IgD-negative memory B cell (primary cell): ENCODE measurements at regions not wholly inside any gene's neighbourhood (a gene's known extent, or its start where the extent isn't known, plus 50 kb on each side); places are given as distances from the start of the nearest gene placed in this dataset.

Experiments used
- H3K27ac Mint-ChIP-seq, 3 donors: one replicate each; pipeline ENCODE4 v1.8.0; 2020 to 2022; ENCODE audit warnings: mild to moderate bottlenecking in 3 of 3, mixed read lengths in 3 of 3, moderate library complexity in 1 of 3
- H3K27me3 Mint-ChIP-seq: one replicate; pipeline ENCODE4 v1.8.0; 2021; ENCODE audit warnings: mixed read lengths
- H3K36me3 Mint-ChIP-seq: one replicate; pipeline ENCODE4 v1.8.0; 2020; ENCODE audit warnings: mild to moderate bottlenecking, mixed read lengths
- H3K4me1 Mint-ChIP-seq, 3 donors: one replicate each; pipeline ENCODE4 v1.8.0; 2020 to 2022; ENCODE audit warnings: mixed read lengths in 3 of 3, mild to moderate bottlenecking in 1 of 3
- H3K4me3 Mint-ChIP-seq, 4 donors: one replicate each; pipeline ENCODE4 v1.8.0; 2020 to 2022; ENCODE audit warnings: mild to moderate bottlenecking in 4 of 4, mixed read lengths in 4 of 4, moderate library complexity in 3 of 4
- H3K9me3 Mint-ChIP-seq, 3 donors: one replicate each; pipeline ENCODE4 v1.8.0; 2020 to 2021; ENCODE audit warnings: mixed read lengths in 3 of 3, mild to moderate bottlenecking in 1 of 3

DNA sequence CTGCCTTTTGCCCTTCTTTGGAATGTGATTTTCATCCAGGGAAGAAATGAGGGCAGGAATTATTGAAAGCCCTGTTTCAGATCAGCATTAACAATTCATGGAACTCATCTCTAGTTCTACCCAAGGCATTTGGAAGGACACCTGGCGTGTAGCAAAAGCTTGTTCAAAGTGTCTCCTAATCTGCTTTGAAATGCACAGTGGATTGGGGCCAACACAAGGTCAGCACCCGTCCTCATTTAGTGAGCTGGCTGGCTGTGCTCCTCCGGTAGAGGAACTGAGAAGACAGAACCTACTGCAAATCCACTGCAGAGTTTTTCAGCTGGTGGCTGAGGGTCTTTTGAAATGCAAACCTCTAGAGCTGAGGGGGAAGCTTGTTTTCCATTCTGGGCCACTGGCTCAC is 141.6 kb upstream of the STT3B start:
- Mint-ChIP-seq H3K27ac (no peak overlapping the region), H3K36me3 (no peaks in the 10 kb centered on the region), H3K4me3 (no peak overlapping the region), H3K9me3 (peaks cover 4 to 14% (median 11%) of the 10 kb centered on the region in 3 donors), H3K27me3 (peaks cover 13% of the 10 kb centered on the region), H3K4me1 (peaks cover 0 to 2% (median 2%) of the 10 kb centered on the region in 3 donors)

DNA sequence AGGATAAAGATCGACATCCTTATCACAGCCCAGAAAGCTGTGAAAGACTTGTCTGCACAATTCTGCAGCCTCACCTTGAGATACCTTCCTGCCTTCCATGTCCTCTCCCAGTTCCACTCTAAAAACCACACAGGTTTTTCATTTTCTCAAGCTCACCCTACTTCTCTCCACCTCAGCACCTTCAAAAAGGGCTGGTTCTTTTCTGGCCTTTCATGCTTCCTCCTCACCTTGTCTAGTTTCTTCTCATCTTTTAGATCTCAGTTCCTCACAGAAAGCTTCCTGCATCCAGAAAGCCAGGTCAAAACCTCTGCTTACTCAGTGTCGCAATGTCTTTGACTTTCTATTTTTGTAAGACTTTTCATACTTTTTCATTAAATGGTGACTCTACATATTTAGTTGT is 140.2 kb upstream of the STT3B start:
- no peak overlapping the region for H3K4me3 Mint-ChIP-seq
- H3K27ac Mint-ChIP-seq, result no peak overlapping the region
- peaks cover 13% of the 10 kb centered on the region for H3K27me3 Mint-ChIP-seq
- no peaks in the 10 kb centered on the region for H3K36me3 Mint-ChIP-seq
- H3K4me1 Mint-ChIP-seq, result peaks cover 0 to 2% (median 2%) of the 10 kb centered on the region in 3 donors
- H3K9me3 Mint-ChIP-seq, result peaks cover 0 to 3% (median 1%) of the 10 kb centered on the region in 3 donors

DNA sequence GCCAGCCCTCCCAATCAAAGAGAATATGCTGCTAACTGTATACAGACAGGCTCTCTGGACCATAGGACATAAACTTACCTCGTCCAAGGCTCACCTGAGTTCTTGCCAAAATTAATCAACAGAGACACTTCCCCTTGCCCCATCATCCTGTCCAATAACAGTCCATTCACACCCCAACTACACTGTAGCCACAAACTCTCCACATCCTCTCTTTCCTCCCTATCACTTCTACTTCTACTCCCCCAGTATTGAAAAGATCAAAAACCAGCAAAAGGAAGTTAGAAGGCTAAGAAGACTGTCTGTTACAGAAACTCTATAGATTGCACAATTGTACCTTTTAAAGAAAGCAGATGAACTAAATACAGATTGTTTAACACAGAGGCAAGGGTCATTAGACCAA is 133.5 kb upstream of the STT3B start:
- Mint-ChIP-seq H3K4me3 (no peak overlapping the region), H3K4me1 (peaks cover 0 to 3% (median 2%) of the 10 kb centered on the region in 3 donors), H3K36me3 (peaks cover 1% of the 10 kb centered on the region), H3K27ac (no peak overlapping the region), H3K27me3 (peaks cover 8% of the 10 kb centered on the region), H3K9me3 (peaks cover 0 to 4% (median 0%) of the 10 kb centered on the region in 3 donors)

DNA sequence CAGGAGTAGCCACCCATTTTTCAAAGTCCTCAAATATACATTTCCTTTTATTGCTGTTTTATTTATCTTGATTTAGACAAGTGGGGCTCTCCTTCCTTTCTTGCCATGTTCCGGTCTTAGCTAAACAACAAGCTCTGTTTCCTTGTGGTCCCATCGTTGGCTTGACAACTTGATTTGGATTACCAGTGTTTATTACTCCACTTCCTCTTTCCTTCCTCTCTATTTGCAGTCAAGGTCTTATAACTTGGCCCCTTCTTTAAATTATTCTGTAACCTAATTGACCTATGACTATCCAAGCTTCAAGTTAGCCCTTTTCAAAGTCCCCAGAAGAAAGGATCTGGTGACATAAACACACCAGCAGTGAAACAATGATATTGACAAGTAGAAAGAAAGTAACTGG is 130.6 kb upstream of the STT3B start:
- Mint-ChIP-seq H3K9me3 (peaks cover 0 to 4% (median 0%) of the 10 kb centered on the region in 3 donors), H3K27me3 (peaks cover 8% of the 10 kb centered on the region), H3K4me3 (no peak overlapping the region), H3K27ac (no peak overlapping the region), H3K36me3 (peaks cover 1% of the 10 kb centered on the region), H3K4me1 (peaks cover 0 to 3% (median 2%) of the 10 kb centered on the region in 3 donors)

DNA sequence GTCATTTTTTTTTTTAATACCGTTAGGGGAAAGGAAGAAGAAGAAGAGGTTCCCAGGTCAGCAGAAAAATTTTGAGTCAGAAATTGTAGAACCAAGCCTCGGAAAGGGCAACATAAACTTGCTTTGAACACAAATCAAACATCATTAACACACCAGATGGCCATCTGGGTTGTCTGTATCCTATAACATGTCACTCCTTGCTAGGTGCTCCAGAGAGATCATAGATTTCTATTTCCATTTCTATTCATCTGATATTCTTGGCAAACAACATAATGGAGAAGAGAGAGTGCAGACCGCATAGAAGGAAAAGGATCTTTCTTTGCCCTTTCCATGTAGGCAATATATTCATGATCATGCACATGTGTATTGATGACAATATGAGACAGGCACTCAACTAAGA is 129.5 kb upstream of the STT3B start:
- H3K9me3 Mint-ChIP-seq, result peaks cover 0 to 4% (median 0%) of the 10 kb centered on the region in 3 donors
- H3K27me3 Mint-ChIP-seq, result peaks cover 8% of the 10 kb centered on the region
- peaks cover 1% of the 10 kb centered on the region for H3K36me3 Mint-ChIP-seq
- H3K27ac Mint-ChIP-seq, result no peak overlapping the region
- no peak overlapping the region for H3K4me3 Mint-ChIP-seq
- peaks cover 0 to 3% (median 2%) of the 10 kb centered on the region in 3 donors for H3K4me1 Mint-ChIP-seq

DNA sequence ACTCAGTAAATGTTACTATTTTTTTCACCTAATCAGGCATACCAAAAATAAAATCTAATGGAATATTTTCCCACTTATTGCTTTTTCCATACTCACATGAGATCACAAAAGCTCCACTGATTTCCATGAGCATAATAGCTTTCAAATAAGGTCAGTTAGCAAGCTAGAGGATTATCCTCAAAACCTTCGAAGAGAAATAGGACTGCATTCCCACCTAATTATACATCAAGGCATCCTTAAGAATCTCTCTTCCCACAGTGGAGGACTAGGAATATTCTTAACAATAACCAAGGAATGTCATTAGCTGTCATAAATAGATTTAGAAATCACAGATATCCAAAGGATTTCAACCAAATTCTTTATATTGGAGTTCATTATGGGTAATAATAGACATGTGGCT is 127.9 kb upstream of the STT3B start:
- Mint-ChIP-seq H3K27me3 (peaks cover 8% of the 10 kb centered on the region), H3K27ac (no peak overlapping the region), H3K4me1 (peaks cover 0 to 2% (median 0%) of the 10 kb centered on the region in 3 donors), H3K36me3 (peaks cover 1% of the 10 kb centered on the region), H3K4me3 (no peak overlapping the region), H3K9me3 (peaks cover 0 to 4% (median 0%) of the 10 kb centered on the region in 3 donors)

DNA sequence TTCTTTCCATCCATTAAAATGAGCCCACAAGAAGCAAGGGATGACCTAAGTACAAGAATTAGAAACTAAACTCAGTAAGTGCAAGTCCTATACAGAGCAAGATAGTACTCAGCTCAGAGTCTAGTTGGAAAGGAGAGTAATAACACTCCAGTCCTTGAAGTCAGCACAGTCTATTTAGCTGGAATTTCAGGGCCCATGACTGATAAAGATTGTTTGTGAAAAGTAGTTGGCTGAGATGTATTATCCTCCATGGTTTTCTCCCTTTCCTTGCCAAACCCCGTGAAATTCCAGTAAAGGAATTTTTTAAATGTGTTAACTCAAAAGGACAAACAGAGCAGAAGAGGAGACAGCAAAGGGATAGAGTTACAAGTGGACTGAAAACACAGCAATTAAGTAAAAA is 127.2 kb upstream of the STT3B start:
- H3K9me3 Mint-ChIP-seq, result peaks cover 0 to 4% (median 0%) of the 10 kb centered on the region in 3 donors
- H3K36me3 Mint-ChIP-seq, result peaks cover 1% of the 10 kb centered on the region
- peaks cover 0 to 2% (median 0%) of the 10 kb centered on the region in 3 donors for H3K4me1 Mint-ChIP-seq
- H3K27ac Mint-ChIP-seq, result no peak overlapping the region
- H3K27me3 Mint-ChIP-seq, result peaks cover 8% of the 10 kb centered on the region
- H3K4me3 Mint-ChIP-seq, result no peak overlapping the region

DNA sequence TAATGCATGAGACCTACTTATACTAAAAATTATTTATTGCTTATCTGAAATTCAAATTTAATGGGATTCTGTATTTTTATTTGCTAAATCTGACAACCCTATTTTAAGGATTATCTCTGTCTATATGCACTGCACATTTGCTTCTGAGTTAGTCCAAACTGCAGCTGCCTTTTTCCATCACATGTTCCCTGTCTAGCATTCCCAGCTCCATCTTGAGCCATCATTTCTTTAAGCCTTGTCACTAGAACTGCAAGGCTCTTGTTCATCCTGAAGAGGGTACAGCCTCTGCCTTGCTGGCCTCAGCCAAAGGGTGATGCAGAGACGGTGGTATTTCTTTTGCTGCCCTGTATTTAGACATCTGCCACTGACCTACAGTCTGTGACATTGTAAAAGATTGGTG is 125.8 kb upstream of the STT3B start:
- peaks cover 1% of the 10 kb centered on the region for H3K36me3 Mint-ChIP-seq
- H3K9me3 Mint-ChIP-seq, result no peaks in the 10 kb centered on the region
- peaks cover 0 to 2% (median 0%) of the 10 kb centered on the region in 3 donors for H3K4me1 Mint-ChIP-seq
- peaks cover 10% of the 10 kb centered on the region for H3K27me3 Mint-ChIP-seq
- no peak overlapping the region for H3K27ac Mint-ChIP-seq
- no peak overlapping the region for H3K4me3 Mint-ChIP-seq

DNA sequence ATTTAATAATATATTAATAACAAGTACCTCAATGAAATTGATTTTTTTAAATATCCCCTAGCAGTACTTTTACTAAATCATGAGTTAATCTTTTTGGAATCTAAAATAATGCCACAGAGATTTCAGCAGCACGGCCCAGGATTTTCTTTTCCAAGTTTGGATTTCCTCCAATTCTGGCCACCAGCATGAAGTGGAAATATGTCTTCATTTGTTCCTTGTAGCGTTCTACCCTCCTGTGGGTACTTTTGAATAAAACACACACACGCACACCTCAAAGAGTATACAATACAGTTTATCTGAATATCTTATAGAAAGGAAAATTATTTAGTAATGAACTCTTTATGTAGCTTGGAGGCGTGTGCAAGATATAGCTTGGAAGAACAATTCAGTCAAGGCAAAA is 125.1 kb upstream of the STT3B start:
- Mint-ChIP-seq H3K9me3 (no peaks in the 10 kb centered on the region), H3K27ac (no peak overlapping the region), H3K27me3 (peaks cover 3% of the 10 kb centered on the region), H3K4me3 (no peak overlapping the region), H3K36me3 (peaks cover 1% of the 10 kb centered on the region), H3K4me1 (no peaks in the 10 kb centered on the region)

DNA sequence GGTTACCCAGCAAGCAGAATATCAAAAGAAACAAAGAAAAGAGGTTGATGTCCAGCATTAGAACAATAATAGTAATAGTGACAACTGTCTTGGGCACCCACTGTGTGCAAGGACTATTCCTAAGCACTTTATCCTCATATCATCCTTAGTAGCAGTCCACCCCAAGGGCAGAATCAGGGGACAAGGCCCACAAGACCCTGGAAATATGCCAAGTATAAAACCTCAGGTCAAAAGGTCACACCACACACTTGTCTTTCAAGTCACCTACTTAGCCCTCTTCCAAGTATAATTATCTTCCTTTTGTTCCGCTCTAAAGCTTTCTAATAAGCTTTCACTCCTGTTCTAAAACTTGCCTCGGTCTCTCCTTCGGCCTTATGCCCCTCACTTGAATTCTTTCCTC is 124.0 kb upstream of the STT3B start:
- Mint-ChIP-seq H3K27ac (no peak overlapping the region), H3K27me3 (peaks cover 2% of the 10 kb centered on the region), H3K4me1 (no peaks in the 10 kb centered on the region), H3K36me3 (no peaks in the 10 kb centered on the region), H3K9me3 (no peaks in the 10 kb centered on the region), H3K4me3 (no peak overlapping the region)

DNA sequence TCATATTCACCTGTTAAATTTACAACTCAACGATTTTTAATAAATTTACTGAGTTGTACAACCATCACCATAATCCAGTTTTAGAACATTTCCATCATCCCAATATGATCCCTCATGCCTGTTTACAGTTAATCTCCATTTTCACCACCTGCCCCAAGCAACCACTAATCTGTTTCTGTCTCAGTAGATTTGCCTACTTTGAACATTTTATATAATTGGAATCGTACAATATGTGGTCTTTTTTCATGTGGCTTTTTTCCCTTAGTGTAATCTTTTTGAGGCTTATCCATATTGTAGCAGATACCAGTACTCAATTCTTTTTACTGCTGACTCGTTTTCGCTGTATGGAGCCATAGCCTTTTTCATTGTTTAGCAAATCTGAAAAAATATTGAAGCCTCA is 123.3 kb upstream of the STT3B start:
- no peak overlapping the region for H3K27ac Mint-ChIP-seq
- H3K36me3 Mint-ChIP-seq, result no peaks in the 10 kb centered on the region
- no peaks in the 10 kb centered on the region for H3K9me3 Mint-ChIP-seq
- no peaks in the 10 kb centered on the region for H3K4me1 Mint-ChIP-seq
- H3K27me3 Mint-ChIP-seq, result peaks cover 2% of the 10 kb centered on the region
- H3K4me3 Mint-ChIP-seq, result no peak overlapping the region

DNA sequence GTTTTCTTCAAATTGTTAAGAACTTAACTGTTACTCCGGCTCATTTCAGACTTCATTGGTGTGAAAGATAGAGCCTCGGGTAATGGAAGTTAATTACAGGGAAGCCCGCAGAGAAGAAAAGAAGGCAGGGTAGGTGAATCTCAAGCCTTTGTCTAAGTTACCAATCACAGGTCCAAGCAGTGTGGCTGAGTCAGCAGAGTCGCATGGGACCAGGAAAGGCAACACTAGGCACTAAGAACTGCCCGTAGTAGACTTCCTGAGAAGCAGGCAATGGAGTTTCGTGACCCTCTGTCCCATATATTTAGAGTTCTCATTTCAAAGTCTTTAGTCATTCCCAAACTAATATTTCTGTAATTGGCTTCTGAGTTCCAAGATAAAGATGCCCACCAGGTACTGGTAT is 122.9 kb upstream of the STT3B start:
- Mint-ChIP-seq H3K4me1 (no peaks in the 10 kb centered on the region), H3K36me3 (no peaks in the 10 kb centered on the region), H3K27me3 (peaks cover 2% of the 10 kb centered on the region), H3K27ac (no peak overlapping the region), H3K9me3 (no peaks in the 10 kb centered on the region), H3K4me3 (no peak overlapping the region)

DNA sequence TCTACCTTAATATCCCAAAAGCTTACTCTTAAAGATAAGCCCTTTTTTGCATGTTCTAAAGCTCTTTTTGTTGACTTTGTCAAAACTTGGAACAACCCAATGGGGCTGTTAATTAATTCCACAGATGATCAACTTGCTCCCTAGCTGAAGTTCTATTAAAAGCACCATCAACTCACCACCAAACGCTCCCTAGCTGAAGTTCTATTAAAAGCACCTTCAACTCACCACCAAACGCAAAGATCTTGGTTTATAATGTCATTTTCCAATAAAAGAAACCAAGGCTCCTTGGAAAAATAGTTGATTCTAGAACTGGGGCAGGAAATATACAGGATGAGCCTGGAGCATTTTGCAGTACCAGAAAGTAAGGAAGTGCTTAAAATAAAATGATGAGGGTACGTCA is 122.3 kb upstream of the STT3B start:
- no peak overlapping the region for H3K27ac Mint-ChIP-seq
- no peaks in the 10 kb centered on the region for H3K36me3 Mint-ChIP-seq
- H3K4me3 Mint-ChIP-seq, result no peak overlapping the region
- H3K27me3 Mint-ChIP-seq, result peaks cover 2% of the 10 kb centered on the region
- H3K4me1 Mint-ChIP-seq, result no peaks in the 10 kb centered on the region
- no peaks in the 10 kb centered on the region for H3K9me3 Mint-ChIP-seq

DNA sequence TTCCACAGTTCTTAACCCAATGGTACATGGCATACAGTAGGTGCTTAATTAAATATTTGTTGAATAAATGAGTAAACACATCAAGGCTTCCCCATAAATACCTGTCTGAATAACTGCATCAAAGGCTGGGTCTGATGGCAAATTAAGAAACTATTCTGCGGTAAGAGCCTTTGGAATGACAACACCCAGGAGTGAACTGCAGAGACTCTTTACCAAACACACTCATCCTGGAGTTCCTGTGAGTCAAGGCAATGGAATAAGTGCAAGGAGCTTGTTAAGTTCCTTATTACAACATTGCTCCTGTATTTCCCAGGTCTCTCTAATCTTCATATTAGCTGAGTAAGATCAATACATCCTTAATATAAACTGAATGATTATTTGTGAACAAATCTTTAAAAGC is 119.9 kb upstream of the STT3B start:
- Mint-ChIP-seq H3K4me3 (no peak overlapping the region), H3K27ac (no peak overlapping the region), H3K27me3 (peaks cover 2% of the 10 kb centered on the region), H3K9me3 (no peaks in the 10 kb centered on the region), H3K4me1 (no peaks in the 10 kb centered on the region), H3K36me3 (no peaks in the 10 kb centered on the region)

DNA sequence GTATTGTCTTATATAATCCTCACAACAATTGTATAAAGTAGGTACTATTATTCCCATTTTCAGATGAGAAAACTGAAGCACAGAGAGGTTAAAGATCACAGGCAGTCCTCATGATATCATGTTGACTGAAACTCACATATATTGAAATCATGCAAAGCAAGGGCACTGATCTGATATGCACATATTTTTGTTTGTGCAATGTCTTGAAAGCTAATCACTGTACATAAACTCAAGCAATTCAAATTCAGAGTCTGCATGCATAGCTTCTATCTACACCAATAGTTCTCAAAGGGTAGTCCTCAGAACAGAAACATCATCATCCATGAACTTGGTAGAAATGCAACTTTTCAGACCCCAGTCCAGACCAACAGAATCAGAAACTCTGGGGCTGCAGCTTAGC is 119.2 kb upstream of the STT3B start:
- no peak overlapping the region for H3K27ac Mint-ChIP-seq
- H3K4me1 Mint-ChIP-seq, result no peaks in the 10 kb centered on the region
- H3K4me3 Mint-ChIP-seq, result no peak overlapping the region
- peaks cover 2% of the 10 kb centered on the region for H3K27me3 Mint-ChIP-seq
- peaks cover 0 to 2% (median 0%) of the 10 kb centered on the region in 3 donors for H3K9me3 Mint-ChIP-seq
- peaks cover 2% of the 10 kb centered on the region for H3K36me3 Mint-ChIP-seq

DNA sequence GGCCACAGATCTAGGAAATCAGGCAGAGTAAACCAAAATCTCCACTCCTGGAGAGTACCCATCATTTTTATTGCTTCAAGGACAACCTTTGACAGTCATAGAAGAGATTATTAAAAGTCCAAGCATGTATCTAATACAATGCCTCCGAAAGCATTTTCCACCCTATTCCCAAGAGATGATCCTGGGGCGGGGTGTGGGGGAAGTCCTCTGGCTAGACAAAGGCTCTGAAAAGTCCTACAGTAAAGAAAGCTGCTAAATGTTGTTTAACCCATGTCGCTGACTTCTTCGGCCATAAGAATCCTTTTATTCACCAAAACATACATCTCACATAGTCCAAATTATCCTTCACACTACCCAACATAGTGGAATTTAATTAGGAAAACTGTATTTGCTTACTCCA is 115.7 kb upstream of the STT3B start:
- Mint-ChIP-seq H3K27me3 (peaks cover 2% of the 10 kb centered on the region), H3K27ac (no peak overlapping the region), H3K36me3 (peaks cover 3% of the 10 kb centered on the region), H3K4me3 (no peak overlapping the region), H3K9me3 (peaks cover 0 to 2% (median 0%) of the 10 kb centered on the region in 3 donors), H3K4me1 (peaks cover 0 to 1% (median 0%) of the 10 kb centered on the region in 3 donors)

DNA sequence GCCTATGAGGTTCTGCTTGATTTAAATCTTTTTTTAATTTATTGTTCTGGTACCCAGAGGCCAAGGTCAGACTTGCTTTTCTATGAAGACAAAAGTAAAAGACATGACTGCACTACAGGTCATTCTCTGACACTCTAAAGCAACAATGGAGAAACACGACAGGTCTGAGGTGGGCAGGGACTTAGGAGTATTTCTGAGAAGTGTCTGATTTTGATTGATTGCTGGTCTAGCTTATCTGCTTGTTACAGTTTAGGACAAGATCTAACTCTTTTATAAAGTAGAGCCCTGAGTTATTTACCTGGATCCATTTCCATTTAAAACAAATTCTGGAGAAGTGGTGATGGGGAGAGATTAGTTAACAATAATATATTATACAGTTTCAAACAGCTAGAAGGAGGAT is 115.2 kb upstream of the STT3B start:
- Mint-ChIP-seq H3K4me1 (peaks cover 0 to 1% (median 0%) of the 10 kb centered on the region in 3 donors), H3K27ac (no peak overlapping the region), H3K4me3 (no peak overlapping the region), H3K27me3 (peaks cover 2% of the 10 kb centered on the region), H3K9me3 (peaks cover 0 to 2% (median 0%) of the 10 kb centered on the region in 3 donors), H3K36me3 (peaks cover 3% of the 10 kb centered on the region)
